ENCODE measurements at regions not wholly inside any gene's neighbourhood (a gene's known extent, or its start where the extent isn't known, plus 50 kb on each side); places are given as distances from the start of the nearest gene placed in this dataset.

DNA sequence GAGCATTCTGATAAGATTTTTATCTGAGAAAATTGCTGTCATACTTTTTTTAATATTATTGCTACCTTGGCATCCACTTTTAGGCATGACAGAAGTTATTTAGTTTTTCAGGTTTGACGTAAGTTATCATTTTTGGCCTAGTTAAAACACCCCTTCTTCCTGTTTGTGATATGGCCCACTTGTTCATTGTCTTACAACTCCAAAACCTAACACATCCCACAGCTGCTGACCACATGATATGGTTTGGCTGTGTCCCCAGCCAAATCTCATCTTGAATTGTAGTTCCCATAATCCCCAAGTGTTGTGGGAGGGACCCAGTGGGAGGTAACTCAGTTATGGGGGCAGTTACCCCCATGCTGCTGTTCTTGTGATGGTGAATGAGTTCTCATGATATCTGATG lies 388.1 kb downstream of the SLC4A3 start:
- in situ Hi-C loops (cut with MboI; ENCODE audit: low pct_unique_long_range_greater_than_20kb, low sequenced_read_pairs, unreplicated experiment), result no loop called here
- no peak for DNase-seq (ENCODE audit: low spot score)
- TF ChIP-seq, protein P1, sequence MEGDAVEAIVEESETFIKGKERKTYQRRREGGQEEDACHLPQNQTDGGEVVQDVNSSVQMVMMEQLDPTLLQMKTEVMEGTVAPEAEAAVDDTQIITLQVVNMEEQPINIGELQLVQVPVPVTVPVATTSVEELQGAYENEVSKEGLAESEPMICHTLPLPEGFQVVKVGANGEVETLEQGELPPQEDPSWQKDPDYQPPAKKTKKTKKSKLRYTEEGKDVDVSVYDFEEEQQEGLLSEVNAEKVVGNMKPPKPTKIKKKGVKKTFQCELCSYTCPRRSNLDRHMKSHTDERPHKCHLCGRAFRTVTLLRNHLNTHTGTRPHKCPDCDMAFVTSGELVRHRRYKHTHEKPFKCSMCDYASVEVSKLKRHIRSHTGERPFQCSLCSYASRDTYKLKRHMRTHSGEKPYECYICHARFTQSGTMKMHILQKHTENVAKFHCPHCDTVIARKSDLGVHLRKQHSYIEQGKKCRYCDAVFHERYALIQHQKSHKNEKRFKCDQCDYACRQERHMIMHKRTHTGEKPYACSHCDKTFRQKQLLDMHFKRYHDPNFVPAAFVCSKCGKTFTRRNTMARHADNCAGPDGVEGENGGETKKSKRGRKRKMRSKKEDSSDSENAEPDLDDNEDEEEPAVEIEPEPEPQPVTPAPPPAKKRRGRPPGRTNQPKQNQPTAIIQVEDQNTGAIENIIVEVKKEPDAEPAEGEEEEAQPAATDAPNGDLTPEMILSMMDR (IDR thresholded peaks at IDR 0.05; ENCODE audit: extremely low read depth, insufficient read depth, missing control alignments), result no peak

DNA sequence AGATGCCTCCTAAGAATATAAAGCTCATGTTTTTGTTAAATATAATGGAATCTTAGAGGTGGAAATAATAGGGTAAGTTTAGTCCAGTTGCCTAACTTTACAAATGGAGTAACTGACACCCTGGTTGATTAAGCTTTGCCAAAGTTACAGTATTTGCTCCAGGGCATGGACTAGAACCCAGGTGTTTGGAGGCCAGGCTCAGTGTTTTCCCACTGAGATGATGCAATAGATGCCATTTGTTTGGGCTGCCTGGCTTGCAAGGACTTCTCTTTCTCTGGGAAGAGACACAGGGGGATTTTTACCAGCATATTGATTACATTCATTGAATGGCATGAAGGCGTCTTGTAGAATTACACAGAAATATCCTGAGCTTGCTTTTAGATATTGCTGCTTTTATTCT lies 397.8 kb downstream of the SLC4A3 start:
- in situ Hi-C loops (cut with MboI; ENCODE audit: low pct_unique_long_range_greater_than_20kb, low sequenced_read_pairs, unreplicated experiment), result no loop called here
- DNase-seq (ENCODE audit: low spot score), result no peak
- TF ChIP-seq, protein P1 (IDR thresholded peaks at IDR 0.05; ENCODE audit: extremely low read depth, insufficient read depth, missing control alignments), result no peak

DNA sequence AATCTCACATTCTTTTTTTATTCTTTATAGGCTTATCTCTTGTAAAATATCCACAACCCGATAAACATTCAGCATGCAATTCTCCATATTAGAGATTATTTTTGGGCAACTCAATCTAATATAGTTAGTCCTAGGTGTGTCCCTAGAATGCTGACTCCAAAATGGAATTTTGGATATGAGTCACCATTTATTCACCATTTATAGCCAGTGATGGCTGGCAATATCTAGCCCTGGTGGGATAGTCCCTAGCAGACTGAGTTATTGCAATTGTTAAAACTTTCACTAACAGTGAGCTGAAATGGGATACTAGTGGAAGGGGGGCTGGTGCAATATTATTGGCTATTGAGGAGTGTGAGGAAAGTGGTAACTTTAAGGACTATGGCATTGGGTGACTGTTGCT lies 401.6 kb downstream of the SLC4A3 start:
- TF ChIP-seq, protein P1 (IDR thresholded peaks at IDR 0.05; ENCODE audit: extremely low read depth, insufficient read depth, missing control alignments), result no peak
- in situ Hi-C loops (cut with MboI; ENCODE audit: low pct_unique_long_range_greater_than_20kb, low sequenced_read_pairs, unreplicated experiment), result no loop called here
- DNase-seq (ENCODE audit: low spot score), result no peak

DNA sequence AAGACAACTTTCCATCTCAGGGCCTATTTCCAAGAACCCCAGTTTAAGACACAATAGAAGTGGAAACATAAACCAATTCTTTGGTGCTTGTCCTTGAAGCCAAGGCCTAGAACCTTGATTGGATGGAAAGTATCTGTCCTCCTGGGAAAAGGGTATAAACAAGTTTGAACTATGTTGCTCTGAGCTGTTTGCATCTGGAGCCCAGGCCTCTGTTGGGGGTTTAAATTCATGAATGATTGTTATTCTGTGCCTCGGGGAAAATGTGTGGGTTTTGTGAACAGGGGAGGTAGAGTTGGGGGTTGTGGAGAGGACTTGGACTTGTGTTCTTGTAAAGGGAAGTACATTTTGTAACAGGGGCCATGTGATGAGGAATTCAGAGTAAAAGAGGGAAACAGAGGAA lies 406.1 kb downstream of the SLC4A3 start:
- in situ Hi-C loops (cut with MboI; ENCODE audit: low pct_unique_long_range_greater_than_20kb, low sequenced_read_pairs, unreplicated experiment), result no loop called here
- TF ChIP-seq, protein P1 (IDR thresholded peaks at IDR 0.05; ENCODE audit: extremely low read depth, insufficient read depth, missing control alignments), result no peak
- no peak for DNase-seq (ENCODE audit: low spot score)

DNA sequence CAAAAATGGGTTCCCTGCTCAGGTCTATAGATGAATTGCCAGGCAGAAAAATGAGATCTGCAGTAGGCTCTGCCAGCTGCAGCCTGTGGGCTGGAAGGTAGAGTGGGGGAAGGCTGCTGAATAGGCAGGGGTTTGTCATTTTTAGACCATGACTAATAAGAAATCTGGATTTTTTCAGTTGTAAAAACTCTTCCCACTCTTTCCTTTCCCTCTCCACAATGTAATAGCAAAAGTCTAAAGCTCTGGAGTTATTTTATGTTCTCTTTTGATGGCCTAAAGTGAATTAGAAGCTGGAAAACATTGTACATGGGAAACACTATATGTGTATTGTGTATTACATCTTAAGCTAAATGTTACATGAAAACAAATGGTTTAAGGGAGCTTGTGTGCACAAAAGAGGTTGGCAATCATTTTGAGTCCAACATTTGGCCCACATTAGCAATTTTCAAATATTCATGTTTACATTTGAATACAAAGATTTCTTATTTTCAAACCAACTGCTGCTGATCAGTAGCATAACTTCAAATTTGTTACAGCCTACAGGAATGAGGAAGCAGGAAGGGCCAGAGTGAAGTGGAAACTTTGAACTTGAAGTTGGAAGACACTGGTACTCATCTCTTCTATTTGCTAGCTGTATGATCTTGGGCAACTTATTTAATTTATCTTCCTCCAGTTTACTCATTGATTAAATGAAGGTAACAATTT lies 407.1 kb downstream of the SLC4A3 start:
- TF ChIP-seq, protein P1 (IDR thresholded peaks at IDR 0.05; ENCODE audit: extremely low read depth, insufficient read depth, missing control alignments), result no peak
- in situ Hi-C loops (cut with MboI; ENCODE audit: low pct_unique_long_range_greater_than_20kb, low sequenced_read_pairs, unreplicated experiment), result no loop called here

DNA sequence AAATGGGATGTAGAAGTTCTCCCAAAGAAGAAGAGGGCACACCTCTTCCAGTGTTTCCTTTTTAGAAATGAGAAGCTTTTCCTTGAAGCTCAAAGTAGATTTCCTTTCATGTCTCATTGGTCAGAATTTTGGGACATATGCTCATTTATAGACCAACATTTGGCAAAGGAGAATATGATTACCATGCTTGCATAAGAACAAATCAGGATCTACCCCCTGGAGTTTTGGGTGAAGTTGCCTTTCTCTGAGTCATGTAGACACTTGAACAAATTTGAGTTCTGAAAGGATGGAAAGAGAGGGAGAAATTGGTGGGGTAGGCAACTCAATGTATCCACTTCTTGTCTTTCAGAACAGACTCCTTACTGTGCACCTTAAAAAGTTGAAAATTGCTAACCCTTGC lies 409.0 kb downstream of the SLC4A3 start:
- no peak for DNase-seq (ENCODE audit: low spot score)
- in situ Hi-C loops (cut with MboI; ENCODE audit: low pct_unique_long_range_greater_than_20kb, low sequenced_read_pairs, unreplicated experiment), result no loop called here
- TF ChIP-seq, protein P1 (IDR thresholded peaks at IDR 0.05; ENCODE audit: extremely low read depth, insufficient read depth, missing control alignments), result no peak

More for the DNA sequence above, 407.1 kb downstream of the SLC4A3 start:
- no peak for DNase-seq (ENCODE audit: low spot score)
